ENCODE measurements at regions not wholly inside any gene's neighbourhood (a gene's known extent, or its start where the extent isn't known, plus 50 kb on each side); places are given as distances from the start of the nearest gene placed in this dataset.
"Not testable (repeated sequence)": the region's sequence is repeated elsewhere in the genome, so short reads cannot be mapped to it uniquely, and the experiment has no call there.

DNA sequence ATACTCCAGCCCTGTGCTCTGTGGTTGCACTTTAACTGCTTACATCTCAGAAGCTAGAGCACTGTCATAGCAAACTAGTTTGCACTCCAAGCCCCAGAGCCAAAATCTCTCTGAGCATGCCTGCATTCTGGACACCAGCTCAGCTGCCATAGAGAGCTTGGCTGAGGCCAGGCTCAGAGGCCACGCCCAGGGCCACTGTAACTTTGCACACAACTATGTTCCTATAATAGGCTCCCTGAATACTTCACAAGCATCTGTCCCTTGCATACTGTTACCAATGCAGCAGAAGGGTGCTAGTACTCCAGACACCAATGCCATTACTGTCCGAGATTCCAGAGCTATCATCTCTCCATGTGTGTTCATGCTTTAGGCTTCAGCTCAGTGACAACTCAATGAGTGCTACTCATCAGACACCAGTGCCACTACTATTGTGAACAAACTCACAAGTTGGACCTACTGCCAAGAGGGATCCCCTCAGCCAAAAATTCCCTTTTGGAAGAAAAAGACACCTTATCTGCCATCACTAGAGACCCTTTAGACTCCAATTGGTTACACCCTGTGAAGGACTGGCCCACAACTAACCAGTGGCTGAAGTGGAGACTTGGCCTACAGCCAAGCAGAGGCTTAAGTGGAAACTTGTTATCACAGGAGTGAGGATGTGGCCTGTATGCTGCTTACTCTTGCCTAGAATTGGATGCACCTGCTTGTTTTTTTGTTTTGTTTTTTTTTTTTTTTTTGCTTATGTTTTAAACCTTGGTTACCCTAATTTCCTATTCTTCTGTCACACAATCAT, 211.6 kb upstream of the MAGI2 start:
- DNase-seq (ENCODE audit: extremely low read depth in 1 of 2, low read depth in 1 of 2), result no peak

DNA sequence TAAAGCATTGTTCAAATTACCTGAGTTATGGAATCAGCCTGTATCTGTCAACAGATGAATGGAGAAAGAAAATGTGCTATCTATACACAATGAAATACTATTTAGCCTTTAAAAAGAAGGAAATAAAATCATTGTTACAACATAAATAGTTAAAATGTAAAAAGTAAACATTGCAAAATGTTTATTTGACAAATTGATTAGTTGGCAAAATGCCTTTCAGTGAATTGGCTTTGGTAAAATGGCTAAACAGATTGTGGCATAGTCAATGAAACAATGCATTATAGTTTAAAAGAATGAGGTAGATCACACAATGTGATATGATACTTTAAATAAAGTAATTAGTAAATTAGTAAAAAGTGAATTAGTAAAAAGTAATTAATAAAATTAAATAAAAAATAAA, 204.8 kb upstream of the MAGI2 start:
- DNase-seq (ENCODE audit: extremely low read depth in 1 of 2, low read depth in 1 of 2), result no peak

DNA sequence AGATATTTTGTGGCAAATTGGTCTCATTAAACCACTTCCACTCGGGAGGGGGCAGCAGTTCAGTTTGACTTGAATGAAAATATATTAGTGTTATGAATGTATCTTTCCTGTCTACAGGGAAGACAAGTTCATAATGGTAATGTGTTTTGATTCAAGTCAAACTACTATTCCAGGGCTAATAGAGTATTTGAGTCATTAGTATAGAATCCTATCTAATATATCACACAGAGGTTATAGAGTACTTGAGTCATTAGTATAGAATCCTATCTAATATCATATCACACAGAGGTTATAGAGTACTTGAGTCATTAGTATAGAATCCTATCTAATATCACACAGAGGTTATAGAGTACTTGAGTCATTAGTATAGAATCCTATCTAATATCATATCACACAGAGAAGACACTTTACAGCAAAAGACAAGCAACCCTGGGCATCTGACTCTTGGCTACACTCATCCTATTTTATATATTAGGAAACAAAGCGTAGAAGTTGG, 199.7 kb upstream of the MAGI2 start:
- no peak for DNase-seq (ENCODE audit: extremely low read depth in 1 of 2, low read depth in 1 of 2)

DNA sequence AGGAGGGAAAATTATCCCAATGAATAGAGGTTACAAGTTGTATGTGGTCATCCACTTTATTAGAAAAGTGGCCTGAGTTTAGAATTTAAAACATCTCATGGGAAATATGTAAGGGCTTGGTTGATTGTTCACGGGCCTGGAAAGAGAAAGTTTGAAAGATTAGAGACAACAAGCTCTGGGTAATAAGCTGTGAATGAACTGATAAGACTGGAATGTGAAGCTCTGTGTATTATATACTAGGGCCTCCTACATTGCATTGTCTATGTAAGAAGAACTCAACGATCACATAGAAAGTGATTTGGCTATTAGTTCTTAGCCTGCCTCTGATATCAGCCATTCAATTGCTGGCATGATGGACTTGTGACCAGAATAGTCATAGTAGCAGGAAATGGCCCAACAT, 199.2 kb upstream of the MAGI2 start:
- no peak for DNase-seq (ENCODE audit: extremely low read depth in 1 of 2, low read depth in 1 of 2)

DNA sequence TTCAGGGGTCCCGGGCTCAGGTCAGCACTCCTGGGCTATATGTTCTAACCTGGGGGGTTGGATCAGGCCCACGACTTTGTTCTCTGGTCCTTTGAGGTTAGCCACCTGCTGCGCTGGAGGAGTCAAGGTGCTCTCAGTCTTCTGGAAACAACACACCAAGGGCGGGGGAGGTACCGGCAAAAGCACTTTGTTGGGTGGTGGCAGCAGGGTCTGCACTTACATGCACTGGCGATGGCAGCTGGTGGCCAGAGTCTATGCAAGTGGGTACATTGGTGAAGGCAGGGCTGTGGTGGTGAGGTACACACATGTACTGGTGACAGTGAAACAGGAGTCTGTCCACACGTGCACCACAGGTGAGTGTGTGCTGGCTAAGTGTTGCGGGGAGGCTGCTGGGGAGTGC, 194.2 kb upstream of the MAGI2 start:
- DNase-seq (ENCODE audit: extremely low read depth in 1 of 2, low read depth in 1 of 2), result no peak

DNA sequence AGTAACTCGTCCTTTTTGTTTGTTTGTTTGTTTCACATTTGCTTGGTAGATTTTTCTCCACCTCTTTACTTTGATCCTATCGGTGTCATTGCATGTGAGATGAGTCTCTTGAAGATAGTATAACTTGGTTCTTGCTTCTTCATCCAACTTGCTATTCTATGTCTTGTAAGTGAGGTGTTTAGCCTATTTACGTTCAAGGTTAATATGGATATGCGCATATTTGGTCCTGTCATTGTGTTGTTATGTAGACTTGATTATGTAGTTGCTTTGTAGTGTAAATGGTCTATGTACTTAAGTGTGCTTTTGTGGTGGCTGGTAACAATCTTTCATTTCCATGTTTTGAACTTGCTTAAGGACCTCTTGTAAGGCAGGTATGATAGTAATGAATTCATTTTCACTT, 192.8 kb upstream of the MAGI2 start:
- no peak for DNase-seq (ENCODE audit: extremely low read depth in 1 of 2, low read depth in 1 of 2)

DNA sequence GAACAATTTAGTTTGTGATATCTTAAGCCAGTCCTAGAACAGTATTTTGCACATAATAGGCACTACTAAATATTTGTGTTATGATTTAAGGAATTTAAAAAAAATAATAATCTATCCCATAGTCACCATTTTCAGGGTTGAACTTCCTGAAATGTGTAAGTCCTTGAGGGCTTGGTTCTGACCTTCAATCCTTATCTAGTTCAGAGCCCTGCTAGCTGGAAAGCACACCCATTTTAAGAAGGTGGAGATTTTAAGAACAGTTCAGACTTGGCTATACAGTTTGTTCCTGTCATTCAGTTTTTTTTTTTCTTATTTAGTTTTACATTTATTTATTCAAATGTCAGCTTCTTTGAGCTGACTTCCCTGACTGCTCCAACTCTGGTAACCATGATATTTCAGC, 183.4 kb upstream of the MAGI2 start:
- no peak for DNase-seq (ENCODE audit: extremely low read depth in 1 of 2, low read depth in 1 of 2)

DNA sequence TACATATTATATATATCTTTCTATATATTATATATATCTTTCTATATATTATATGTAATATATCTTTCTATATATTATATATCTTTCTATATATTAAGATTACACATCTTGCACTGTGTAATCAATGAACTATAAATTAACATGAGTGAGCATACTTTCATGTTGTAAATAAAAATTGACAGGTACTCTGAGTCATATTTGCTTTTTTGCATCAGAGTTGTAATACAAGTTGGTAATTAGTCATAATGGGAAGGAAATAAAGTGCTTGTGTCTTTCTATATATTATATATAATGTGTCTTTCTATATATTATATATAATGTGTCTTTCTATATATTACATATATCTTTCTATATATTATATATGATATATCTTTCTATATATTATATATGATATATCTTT, 172.5 kb upstream of the MAGI2 start:
- not testable (repeated sequence) for DNase-seq (ENCODE audit: extremely low read depth in 1 of 2, low read depth in 1 of 2)

DNA sequence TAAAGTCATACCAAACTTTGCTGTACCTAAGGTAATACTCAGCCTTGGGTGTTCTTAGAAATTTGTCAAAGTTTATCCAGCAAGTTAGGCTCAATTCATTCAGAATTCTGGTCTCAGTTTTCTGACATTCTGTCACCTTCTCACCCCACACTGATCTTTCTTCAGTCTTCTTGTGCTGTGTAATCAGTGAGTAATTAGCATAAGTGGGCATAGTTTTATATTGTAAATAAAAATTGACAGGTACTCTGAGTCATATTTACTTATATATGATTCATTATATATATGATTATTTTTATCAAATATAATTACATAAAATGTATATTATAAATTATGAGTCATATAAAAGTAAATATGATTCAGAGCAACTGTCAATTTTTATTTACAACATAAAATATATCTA, 170.9 kb upstream of the MAGI2 start:
- DNase-seq (ENCODE audit: extremely low read depth in 1 of 2, low read depth in 1 of 2), result no peak

DNA sequence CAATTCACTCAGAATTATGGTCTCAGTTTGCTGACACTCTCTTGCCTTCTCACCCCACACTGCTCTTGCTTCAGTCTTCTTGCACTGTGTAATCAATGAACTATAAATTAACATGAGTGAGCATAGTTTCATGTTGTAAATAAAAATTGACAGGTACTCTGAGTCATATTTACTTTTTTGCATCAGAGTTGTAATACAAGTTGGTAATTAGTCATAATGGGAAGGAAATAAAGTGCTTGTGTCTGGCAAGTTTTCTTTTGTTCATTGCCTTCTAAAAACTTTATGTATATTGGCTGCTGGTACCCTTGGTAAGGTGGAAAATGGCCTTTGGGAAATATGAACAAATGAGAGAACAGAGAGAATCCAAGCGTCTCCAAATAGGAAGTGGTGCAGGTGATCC, 169.3 kb upstream of the MAGI2 start:
- DNase-seq (ENCODE audit: extremely low read depth in 1 of 2, low read depth in 1 of 2), result no peak

DNA sequence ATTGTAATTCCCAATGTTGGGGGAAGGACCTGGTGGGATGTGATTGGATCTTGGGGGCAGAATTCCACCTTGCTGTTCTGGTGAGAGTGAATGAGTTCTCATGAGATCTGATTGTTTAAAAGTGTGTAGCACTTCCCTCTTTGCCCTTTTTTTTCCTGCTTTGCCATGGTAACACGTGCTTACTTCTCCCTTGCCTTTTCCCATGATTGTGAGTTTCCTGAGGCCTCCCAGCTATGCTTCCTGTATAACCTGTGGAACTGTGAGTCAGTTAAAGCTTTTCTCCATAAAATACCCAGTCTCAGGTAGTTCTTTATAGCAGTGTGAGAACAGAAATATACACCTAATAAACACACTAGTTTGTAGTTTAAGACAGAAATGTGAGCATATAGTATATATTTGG, 166.8 kb upstream of the MAGI2 start:
- no peak for DNase-seq (ENCODE audit: extremely low read depth in 1 of 2, low read depth in 1 of 2)

DNA sequence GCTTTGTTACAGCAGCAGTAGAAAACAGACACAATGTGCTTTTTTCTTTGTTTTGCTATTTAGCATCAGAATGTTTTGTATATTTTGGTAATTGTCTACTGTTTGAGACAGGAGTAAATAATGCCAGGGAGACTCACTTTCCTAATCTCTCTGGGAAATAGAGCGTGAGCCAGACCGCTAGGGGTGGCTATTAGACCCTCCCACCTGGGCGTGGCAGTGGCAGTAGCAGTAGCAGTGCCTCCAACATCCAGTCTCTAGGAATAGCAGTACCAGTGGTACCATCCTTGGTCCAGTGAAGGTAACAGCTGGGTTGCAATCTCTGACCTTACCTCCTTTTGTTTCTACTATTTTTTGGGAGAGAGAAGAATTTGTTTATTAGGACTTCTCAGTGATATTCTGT, 165.7 kb upstream of the MAGI2 start:
- DNase-seq (ENCODE audit: extremely low read depth in 1 of 2, low read depth in 1 of 2), result no peak

DNA sequence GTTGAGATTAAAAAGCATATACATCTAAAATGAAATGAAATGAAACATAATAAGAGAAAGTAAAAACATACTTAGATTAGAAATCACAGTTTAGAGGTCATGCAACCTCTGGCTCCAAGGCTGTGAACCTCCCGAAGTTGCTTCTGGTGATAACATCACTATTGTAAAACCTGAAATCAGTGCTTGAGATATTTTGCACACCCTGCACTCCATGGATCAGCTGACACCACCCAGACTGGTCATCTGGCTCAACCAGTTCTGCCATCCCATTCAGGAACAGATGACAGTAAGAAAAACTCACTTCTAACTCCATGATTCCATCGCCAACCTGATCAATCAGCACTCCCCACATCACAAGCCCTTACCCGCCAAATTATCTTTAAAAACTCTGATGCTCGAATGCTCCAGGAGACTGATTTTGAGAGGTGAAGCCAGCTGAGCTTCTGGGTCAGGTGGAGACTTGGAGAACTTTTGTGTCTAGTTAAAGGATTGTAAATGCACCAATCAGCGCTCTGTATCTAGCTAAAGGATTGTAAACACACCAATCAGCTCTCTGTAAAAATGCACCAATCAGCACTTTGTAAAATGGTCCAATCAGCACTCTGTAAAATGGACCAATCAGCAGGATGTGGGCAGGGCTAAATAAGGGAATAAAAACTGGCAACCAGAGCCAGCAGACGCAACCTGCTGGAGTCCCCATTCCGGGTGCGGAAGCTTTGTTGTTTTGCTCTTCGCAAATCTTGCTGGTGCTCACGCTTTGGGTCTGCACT, 162.6 kb upstream of the MAGI2 start:
- DNase-seq (ENCODE audit: extremely low read depth in 1 of 2, low read depth in 1 of 2), result no peak

DNA sequence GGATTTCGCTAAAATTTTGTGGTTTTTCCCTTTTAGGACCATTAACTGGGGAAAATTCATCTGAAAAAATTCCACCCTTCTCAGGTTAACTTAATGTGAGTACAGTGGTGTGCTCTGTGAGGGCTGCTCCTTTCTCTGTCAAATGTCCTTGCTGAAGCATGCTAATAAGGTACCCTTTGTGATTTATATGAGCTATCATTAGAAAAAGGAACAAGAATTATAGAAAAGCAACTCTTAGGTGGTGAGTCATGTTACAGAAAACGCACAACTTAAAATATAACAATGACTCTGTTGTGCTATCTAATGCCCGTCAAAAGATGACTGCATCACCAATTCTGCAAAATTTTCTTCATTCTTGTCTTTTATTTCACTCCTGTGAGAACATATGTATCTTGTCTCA, 162.0 kb upstream of the MAGI2 start:
- no peak for DNase-seq (ENCODE audit: extremely low read depth in 1 of 2, low read depth in 1 of 2)

DNA sequence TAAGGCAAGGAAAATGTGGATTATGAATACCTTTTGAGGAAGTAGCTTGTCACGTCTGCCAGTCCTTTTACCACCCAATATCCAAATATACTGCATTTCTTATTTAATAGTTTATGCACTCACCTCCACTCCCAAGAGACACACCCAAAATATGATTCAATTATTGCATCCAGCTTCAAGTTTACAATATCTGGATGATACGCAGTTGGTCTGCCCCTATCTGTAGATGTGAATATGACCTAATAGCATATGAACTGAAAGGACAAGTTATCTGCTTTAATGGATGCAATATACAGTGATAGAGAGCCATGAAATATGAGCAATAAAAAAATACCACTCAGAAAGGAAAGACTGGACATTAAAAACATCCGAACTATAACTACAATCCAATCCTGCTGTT, 159.4 kb upstream of the MAGI2 start:
- DNase-seq (ENCODE audit: extremely low read depth in 1 of 2, low read depth in 1 of 2), result no peak

DNA sequence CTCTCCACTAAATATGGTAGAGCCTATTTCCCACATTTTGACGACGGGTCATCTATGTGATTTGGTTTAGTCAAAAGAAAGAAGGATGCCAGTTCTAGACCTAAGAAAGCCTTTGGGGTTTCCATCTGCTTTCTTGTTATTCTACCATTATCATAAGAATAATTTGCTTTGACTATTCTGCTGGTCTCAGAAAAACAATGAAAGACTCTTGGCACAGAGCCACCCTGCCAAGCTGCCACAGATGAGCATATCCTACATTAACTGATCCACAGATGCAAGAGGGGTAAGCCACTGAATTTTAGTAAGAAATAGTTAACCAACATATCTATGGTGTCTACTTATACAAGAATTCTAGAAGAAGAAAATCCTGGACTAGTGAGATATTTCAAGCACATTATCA, 158.6 kb upstream of the MAGI2 start:
- no peak for DNase-seq (ENCODE audit: extremely low read depth in 1 of 2, low read depth in 1 of 2)

DNA sequence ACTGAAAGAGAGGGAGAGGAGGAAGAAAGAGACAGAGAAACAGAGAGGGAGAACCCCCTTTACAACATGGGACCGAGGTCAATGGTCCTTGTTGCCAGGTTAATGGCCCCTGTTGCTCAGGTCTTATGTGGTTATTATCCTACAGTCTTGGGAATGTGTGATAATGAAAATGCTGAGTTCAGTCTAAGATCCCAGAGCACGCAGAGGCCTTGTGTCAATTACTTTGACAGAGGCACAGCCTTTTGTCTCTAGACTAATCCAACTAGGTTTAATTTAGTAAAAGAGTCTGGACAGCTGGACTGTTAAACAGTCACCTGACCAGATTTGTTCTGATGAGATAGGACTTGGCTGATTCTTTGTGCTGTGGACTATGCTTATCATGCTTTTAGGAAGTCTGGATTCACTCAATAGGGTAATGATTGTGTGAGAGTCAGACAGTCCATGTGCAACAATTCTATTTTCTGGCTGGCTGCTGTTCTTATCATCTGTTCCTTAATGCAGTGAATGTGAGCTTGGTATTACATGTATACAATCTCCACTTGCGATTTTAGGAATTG, 157.4 kb upstream of the MAGI2 start:
- DNase-seq (ENCODE audit: extremely low read depth in 1 of 2, low read depth in 1 of 2), result no peak

DNA sequence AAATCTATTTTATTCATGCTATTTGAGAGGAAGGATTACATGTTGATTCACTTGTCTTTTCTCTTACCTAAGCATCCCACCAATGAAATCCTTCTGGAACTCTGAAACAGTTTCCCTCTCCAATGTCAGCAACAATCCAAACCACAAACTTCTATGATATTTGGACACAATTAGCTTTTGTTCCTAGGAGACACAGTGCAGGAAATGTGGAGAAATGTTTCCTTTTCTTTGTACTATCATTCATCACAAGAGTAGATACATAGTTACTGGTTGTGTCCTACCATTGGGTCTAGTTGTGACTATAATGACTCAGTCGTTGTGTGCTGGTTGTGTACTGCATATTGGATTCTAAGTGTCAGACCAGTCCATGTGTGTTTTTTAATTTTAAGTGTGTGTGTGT, 156.8 kb upstream of the MAGI2 start:
- DNase-seq (ENCODE audit: extremely low read depth in 1 of 2, low read depth in 1 of 2), result no peak

DNA sequence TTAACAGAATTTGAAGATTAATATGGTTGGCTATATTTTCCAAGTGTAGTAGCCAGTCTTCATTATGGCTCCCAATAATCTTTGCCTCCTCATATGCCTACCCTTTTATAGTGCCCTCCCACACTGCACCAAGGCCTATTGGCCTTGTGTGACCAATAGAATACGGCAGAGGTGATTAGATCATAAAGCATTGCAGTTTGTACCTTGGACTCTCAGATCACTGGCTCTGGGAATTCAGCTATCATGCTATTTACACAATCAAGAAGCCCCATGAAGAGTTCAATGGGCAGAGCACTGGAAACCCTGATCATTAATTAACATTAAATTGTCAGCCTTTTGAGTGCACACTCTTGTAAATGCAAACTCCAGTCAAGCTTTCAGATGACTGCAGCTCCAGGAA, 154.5 kb upstream of the MAGI2 start:
- DNase-seq (ENCODE audit: extremely low read depth in 1 of 2, low read depth in 1 of 2), result no peak

DNA sequence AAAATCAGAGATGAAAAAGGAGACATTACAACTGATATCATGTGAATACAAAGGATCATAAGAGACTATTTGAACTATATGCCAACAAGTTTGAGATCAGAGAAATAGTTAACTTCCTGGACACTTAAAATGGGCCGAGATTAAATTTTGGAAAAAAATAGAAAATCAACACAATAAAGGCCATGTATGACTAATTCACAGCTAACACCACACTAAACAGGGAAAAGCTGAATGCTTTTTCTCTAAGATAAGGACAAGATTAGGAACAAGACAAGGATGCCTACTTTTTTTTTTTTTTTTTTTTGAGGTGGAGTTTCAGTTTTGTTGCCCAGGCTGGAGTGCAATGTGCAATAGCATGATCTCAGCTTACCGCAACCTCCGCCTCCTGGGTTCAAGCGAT, 151.4 kb upstream of the MAGI2 start:
- DNase-seq (ENCODE audit: extremely low read depth in 1 of 2, low read depth in 1 of 2), result no peak

DNA sequence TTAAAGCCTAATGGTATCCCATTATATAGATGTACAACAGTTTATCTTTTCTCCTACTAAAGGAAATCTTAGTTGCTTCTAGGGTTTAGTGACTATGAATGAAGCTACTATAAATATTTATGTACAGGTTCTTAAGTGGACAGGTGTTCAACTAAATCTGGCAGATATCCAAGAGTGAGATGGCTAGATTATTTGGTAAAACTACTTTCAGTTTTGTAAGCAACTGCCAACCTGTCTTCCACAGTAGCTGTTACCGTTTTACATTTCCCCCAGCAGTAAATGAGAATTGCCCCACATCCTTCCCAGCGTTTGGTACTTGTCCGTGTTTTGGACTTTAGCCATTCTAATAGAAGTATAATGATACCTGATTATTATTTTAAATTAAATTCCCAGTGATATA, 144.9 kb upstream of the MAGI2 start:
- no peak for DNase-seq (ENCODE audit: extremely low read depth in 1 of 2, low read depth in 1 of 2)

DNA sequence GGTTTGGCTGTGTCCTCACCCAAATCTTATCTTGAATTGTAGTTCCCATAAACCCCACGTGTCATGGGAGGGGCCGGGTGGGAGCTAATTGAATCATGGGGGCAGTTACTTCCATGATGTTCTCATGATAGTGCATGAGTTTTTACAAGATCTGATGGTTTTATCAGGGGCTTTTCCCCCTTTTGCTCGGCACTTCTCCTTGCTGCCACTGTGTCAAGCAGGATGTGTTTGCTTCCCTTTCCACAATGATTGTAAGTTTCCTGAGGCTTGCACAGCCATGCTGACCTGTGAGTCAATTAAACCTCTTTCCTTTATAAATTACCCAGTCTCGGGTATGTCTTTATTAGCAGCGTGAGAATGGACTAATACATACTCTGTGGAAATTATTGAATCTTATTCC, 141.2 kb upstream of the MAGI2 start:
- DNase-seq (ENCODE audit: extremely low read depth in 1 of 2, low read depth in 1 of 2), result not testable (repeated sequence)
